HK-2 (cell line): ENCODE measurements at regions not wholly inside any gene's neighbourhood (a gene's known extent, or its start where the extent isn't known, plus 50 kb on each side); places are given as distances from the start of the nearest gene placed in this dataset.

Experiments used
- DNase-seq: peaks from one replicate; pipeline ENCODE4 v3.0.0-alpha.2; 2018; ENCODE audit not compliant: unreplicated experiment

DNA sequence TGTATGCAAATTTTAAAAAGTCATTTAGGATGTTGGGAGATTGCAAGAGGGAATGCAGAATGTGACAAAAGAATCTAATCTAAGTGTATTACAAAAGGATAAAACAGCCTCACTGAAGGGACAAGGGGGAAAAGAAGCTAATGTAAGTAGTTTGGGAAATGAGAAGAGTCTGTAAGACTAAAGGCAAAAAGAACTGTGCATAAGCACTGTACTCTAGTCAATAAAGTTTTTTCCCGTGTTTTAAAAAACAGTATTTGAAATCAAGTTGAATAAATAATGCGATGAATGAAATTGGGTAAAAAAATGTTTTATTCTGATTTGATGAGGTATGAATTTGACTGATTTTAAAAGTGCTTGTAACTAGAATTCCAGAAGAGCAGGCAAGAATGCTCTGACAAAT is 149.8 kb downstream of the VEGFA start:
- no peak for DNase-seq

DNA sequence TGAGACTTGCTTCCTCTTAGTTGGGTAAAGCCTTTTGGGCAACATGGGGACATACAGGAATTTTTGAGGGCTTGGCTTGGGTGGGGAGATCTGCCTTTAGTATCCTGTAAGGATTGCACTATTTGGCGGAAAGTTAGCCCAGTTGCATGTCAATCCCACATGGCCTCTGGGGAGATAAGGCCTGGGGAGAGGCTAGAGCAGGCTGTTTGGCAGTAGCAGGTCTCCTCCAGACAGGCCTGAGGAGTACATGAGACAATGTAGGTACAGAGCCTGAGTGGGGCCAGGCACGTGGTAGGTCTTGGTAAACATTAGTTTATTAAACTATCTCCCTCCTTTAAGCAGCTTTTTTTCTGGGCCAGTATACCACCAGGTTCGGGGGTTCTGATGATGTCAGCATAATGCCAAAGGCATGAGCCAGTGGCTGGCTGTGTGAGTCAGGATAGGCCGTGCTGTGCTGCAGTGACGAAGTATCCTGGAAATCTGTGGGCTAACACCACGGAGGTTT is 147.9 kb downstream of the VEGFA start:
- peak; percentile 21 for DNase-seq

DNA sequence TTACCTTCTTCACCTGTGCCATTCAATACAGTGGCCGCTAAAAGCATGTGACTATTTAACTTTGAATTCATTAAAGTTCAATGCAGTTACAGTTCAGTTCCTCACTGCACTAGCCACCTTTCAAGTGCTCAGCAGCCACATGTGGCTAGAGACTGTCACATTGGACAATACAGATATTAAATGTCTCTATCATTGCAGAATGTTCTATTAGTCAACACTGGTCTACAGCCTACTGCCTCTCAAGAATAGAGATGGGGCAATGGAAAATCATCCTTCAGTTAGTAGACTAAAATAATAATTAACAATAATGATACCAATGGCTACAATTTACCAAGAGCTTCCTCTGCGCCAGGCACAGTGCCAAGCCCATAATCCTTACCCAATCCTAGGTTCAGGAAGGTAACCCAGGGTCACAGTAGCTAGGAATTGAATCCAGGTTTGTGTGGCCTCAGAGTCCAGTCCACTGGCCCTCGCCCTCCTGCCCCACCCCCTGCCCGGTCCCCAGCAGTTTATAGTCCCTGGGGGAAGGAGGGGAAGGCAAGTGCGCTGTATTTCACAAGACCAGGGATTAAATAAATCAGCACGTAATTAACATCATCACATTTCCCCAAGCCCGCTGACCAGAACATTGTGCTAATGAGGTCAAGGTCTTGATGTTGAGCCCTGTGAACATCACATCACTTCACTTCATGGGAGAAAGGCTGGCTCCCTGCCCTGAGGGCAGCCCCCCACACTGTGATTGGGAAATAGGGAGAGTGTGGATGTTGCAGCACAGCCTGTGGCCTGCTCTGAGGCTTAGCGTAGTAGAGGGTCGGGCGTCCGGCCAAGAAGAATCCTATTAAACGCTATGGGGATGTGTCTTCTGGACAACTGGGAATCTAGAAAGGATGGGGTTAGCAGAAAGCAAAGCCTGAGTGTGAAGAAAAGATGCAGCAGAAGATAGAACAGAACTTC is 147.2 kb downstream of the VEGFA start:
- DNase-seq: peak; percentile 44

- no peak for DNase-seq
Measured at GRCh38 chr6:43915986-43916923, 146.2 kb downstream of the VEGFA start.

DNA sequence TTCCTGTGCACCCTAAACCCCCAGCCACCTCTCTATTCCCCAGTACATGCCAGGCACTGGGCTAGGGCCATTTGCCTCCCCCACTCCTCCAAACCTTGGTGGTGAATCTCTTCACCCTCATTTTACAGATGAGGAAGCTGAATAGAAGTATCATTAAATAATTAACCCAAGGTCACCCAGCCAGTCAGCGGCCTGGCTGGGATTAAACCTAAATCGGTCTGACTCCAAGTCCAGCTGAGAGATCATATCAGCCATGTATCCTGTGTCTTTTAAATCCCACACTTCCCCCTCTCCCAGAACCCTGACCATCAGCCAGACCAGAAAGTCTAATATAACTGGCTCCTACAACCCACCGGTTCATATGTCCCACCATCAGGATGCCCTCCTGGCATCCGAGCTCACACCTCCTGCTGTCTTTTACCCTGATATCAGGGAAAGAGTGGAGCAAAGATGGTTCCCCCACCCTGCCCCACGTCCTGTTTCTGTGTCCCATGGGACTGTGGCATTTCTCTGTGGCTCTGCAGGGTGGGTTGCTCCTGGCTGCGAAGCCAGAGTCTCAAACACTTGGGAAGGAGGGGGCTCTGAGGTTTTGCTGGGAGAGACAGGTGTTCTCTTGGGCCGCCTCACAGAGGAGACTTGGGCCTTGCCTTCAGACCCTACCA is 145.3 kb downstream of the VEGFA start:
- DNase-seq: no peak

- no peak for DNase-seq
Measured at GRCh38 chr6:43914272-43915147, 144.5 kb downstream of the VEGFA start.

DNA sequence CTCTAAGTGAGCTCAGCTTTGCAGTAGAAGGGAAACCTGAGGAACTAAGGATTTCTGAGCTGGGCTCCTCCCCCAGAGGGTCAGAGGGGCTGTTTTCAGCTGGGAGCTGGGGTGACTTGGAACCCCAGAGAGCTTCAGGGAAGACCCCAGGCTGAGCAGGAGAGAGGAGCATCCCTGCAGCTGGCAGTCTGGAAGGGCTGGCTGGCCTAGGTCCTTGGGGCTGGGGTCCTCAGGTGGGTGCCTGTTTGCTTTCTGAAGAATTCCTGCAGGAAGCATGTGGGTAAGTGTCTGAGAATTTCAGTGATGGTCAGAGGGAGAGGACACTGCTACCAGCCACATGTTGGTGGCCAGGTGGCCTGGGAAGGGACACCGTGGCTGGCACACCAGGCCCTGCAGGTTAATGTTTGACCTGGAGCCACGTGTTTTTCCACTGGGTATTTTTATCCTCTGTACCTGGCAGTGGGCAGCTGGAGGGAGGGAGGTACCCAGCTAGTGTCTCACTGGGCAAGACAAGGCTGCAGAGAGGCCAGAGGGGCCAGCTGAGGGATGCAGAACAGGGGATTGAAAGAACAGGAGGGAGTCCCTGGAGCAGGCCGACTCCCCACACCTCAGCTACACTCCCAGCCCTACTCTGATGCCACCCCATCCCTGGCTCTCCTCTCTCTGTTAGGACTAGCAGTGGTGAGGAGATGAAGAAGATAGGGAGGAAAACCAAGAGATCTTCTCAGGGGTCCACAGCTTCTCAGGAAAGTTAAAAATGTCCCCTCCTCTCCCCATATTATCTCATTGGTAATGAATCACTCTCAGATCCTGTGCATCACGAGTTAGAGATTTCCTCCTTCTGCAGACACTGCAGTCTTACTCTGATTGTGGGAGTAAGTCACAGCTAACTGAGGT is 143.6 kb downstream of the VEGFA start:
- DNase-seq: no peak

DNA sequence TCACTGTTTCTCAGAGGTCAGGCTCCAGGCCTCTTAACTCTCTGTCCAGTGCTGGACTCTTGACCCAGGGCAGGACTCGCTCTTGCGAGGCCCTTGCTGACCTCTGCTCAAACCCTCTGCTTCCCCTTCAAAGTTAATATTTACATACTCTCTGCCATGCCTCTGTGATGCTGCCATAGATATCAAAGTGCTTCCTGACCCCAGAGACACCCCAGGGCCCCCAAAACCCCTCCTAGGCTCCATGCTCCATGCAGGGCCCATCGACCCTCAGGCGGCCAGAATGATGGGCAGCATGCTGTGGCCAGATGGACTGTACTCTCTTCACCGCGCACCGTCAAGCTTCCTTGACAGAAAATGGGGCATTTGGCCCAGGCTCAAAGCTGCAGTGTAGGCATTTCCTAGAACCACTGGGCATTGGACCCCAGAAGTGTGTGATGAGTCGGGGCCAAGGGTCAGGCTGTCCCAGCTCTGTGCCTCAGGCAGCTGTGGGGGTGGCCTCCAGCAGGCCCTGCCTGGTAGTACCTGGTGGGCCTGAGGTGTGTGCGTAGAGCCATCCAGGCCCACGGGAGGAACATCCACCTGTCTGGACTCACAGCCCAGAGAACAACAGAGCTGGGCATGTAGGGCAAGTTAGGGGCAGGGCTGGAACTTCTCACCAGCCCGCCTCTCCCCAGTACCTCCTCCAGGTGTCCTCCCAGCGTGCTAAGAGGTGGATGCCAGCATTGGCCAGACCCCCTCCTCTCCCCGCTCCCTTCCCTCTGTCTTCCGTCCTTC is 142.8 kb downstream of the VEGFA start:
- DNase-seq: no peak

DNA sequence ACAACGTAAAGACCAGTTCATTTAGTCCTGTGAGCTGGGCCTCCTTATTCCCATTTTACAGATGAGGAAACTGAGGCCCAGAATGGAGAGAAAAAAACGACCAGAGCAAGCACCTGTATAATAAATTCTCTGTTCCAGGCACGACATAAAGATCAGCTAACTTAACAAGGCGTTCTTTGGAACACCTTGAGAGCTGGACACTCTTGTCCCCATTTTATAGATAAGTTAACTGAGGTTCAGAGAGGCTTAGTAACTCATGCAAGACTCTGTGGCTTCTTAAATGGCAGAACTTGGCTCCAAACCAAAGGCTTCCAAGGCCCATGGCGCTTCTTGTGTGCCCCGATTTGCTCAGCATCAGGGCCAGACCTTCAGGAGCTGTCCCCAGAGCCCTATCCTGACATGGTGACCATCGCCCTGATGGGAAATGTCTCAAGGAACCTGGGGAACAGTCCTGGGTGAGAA is 142.1 kb downstream of the VEGFA start:
- no peak for DNase-seq

GRCh38 chr6:43911354-43912115 is 141.5 kb downstream of the VEGFA start:
- no peak for DNase-seq

DNA sequence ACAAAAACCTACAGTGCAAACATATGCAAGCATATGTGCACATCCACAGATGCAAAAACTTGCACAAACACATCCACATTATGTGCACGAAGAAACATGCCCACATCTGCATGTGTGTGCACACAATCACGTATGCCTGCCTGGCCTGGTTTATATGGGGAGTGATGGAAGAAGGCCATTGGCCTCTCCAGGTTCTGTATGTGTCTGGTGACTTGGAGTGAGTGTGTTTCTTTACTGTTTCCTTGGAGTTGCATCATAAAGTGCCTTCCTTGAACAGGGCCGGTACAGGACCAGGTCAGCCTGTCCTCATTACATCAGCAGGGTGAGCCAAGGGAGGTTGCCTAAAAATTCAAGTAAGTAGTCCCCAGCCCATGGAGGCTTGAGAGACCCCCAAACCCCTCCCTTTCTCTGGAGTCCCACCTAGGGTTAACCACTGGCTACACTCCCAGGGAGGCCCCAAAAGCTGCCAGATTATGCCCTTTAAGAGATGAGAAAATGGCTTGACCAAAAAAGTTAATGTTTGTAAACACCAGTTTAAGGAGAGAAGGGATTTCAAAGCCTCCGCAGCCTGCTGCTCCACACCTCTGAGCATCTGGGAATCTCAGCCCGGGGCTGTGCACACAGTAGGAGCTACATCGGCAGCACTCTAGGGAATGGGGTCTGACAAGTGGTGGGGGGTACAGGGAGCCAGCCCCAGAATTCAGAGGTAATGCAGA is 140.8 kb downstream of the VEGFA start:
- no peak for DNase-seq

GRCh38 chr6:43910149-43910637 is 140.2 kb downstream of the VEGFA start:
- no peak for DNase-seq

- DNase-seq: no peak
Measured at GRCh38 chr6:43909474-43910148, 139.6 kb downstream of the VEGFA start.

GRCh38 chr6:43907789-43908472 is 137.9 kb downstream of the VEGFA start:
- no peak for DNase-seq

DNA sequence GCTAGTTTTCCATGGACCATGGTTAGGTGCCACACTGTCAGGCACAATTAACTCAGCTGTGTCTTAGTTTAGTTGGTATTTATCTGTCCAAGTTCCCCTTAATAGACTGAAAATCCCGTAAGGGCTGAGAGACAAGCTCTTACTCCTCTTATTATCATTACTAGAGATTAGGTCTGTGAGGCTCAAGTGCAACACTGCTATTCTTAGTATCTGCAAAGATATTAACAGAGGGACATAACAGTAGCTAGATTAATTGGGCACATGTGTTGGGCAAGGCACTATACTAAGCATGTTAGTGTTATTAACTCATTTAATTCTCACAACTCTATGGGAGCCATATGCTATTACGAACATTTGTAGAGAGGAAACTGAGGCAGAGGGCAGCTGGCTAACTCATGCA is 137.3 kb downstream of the VEGFA start:
- no peak for DNase-seq
